HG03575 (cell line): ENCODE measurements at regions not wholly inside any gene's neighbourhood (a gene's known extent, or its start where the extent isn't known, plus 50 kb on each side); places are given as distances from the start of the nearest gene placed in this dataset.
"Not testable (repeated sequence)": the region's sequence is repeated elsewhere in the genome, so short reads cannot be mapped to it uniquely, and the experiment has no call there.

Experiments used
- ATAC-seq: cut with Tn5 transposase; IDR thresholded peaks from one replicate; pipeline ENCODE4 v1.9.1; 2021; ENCODE audit not compliant: unreplicated experiment, insufficient number of reproducible peaks, low FRiP score; ENCODE audit errors: extremely low read depth

GRCh38 chr3:159244933-159245332 lies 443.1 kb downstream of the MFSD1 start:
- ATAC-seq, result no peak

GRCh38 chr3:159245871-159246270 lies 444.0 kb downstream of the MFSD1 start:
- no peak for ATAC-seq

GRCh38 chr3:159246385-159246784 lies 444.5 kb downstream of the MFSD1 start:
- ATAC-seq, result no peak

DNA sequence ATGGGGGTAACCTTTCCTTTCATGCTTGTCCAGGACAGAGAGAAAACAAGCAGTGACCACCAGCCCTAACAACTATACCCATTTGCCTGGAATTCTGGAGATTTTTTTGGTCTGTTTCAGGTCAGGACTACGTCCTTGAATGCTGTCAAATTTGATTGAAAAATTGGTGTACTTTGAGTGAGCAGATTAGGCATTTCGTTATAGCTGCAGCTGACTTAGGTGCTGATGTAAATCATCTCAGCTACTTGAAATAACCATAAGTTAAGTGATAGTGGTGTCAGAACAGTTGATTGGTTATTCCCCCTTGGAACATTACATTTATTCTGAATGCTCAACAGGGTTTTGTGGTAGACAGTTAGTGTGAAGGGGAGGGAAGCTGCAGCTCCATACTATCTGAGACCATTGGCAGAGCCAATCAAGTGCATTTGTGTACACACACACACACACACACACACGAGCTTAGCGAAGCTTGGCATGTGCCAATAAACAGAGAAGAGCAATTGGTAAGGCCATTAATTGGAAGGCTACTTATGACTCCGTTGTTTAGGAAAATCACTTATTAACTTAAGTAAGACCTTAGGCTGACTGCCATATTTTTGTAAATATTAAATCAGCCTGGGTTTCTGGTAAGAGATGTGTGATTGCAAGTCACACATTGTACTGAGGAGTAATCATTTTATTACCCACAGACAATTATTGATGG lies 447.8 kb downstream of the MFSD1 start:
- no peak for ATAC-seq

GRCh38 chr3:159250961-159251360 lies 449.1 kb downstream of the MFSD1 start:
- ATAC-seq, result no peak

DNA sequence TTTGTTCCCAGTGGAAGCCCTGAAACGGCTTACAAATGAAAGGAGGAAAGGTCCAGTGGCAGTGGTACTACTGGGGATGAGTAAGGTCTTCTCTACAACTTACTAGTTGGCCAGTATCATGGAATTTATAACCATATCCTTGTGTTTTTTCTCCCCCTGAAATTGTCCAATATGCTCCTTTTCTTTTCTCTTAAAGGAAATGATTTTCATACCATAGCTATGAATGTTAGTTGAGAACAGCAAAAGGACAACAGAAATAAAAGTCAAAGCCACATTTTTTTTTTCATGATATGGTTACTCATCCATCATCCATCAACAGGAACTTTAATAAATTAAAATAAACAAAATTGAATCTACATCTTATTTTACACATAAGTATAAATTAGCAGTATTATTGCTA lies 450.4 kb downstream of the MFSD1 start:
- no peak for ATAC-seq

GRCh38 chr3:159252772-159253384 lies 451.0 kb downstream of the MFSD1 start:
- ATAC-seq, result no peak

DNA sequence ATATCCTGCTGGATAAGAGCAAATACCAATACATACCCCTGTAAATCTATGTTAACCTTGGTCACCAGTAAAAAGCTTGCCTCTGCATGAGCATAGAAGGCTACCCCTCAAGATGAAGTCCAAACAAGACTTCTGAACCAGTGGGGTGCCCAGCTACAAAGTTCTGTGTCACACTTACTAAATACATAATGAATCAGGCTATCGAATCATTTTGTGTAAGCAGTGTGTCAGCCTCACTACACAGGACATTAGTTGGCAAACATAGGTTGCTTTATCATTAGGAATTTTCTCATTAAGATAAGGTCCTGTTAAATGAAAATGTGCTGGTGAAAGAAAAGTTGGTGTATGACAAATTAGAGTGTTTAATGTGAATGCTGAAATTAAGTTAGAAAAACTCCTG lies 452.0 kb downstream of the MFSD1 start:
- ATAC-seq, result no peak

GRCh38 chr3:159257954-159258353 lies 456.1 kb downstream of the MFSD1 start:
- ATAC-seq, result no peak

DNA sequence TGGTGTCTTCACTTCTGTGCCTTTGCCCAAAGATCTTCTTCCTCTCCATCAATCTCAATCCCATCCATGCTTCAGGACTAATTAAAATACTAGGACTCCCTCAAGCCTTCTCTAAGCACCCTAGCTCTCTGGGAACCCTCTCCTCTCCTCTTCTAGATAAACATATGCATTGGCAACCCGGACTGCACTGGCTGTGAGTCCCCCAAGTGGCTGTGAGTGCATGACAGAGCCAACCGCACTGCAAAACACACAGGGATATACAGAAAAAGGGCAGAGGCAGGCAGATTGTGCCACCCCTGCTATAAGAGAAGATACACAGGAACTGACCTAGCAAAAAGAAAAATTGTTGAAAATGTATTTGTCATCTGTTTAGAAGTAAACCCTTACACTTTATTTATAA lies 457.1 kb downstream of the MFSD1 start:
- no peak for ATAC-seq

- ATAC-seq, result no peak
Measured at GRCh38 chr3:159260049-159260662, 458.3 kb downstream of the MFSD1 start.

GRCh38 chr3:159261333-159261732 lies 459.5 kb downstream of the MFSD1 start:
- not testable (repeated sequence) for ATAC-seq

GRCh38 chr3:159263750-159264553 lies 462.1 kb downstream of the MFSD1 start:
- no peak for ATAC-seq

DNA sequence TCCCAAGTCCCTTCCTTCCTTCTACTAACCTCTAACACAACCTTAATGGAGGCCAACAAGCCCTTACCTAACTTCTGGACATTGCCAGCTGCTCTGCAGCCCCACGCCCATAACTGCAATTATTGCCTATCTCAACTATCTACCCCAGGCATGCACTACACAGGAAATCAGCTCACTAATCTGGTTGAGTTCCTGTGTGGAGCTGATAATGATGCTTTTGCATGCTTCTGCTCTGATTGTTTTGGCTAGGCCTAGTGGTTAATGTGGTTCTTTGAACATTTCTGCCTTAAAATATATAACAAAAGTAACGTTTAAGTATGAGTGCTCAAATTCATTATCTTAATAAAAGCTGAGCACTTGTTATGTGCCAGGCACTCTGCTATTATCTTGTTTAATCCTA lies 463.9 kb downstream of the MFSD1 start:
- ATAC-seq, result no peak

GRCh38 chr3:159266779-159267178 lies 464.9 kb downstream of the MFSD1 start:
- ATAC-seq, result no peak

GRCh38 chr3:159271799-159272512 lies 470.1 kb downstream of the MFSD1 start:
- ATAC-seq, result no peak

- ATAC-seq, result no peak
Measured at GRCh38 chr3:159273070-159273469, 471.2 kb downstream of the MFSD1 start.

DNA sequence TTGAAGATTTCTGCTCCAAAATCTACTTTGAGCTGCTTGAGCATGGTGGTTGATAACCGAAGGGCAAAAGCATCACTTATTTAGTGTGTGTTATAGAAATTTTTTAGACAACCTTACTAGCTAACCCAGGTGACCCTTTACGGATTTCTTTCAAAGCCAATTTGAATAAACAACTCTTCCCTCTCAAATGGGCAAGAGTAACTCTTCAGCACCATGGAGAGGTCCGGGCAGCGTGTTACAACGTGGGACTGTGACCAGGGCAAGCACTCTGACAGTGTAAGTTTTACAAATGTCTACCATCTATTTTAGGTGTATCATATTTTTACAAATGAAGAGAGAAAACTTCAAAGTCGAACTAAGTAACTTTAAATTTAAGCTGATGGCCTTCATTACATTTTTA lies 471.8 kb downstream of the MFSD1 start:
- no peak for ATAC-seq

DNA sequence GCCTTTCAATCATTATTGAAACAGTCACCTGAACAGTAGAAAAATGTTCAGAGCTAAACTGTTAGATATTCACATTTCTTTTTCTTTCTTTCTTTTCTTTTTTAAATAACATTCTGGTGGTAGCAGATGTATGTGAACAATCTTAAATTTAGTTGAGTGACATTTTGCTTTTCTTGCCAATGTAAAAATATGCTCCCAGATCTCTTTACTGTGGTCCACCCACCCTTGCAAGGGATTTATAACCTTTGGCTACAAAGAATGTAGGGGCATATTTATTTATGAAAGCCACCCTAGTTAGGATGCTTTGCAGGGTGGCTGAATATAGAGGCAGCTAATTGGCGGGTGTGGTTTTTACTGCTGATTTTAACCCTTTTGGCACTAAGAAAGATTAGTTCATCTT lies 473.9 kb downstream of the MFSD1 start:
- no peak for ATAC-seq
